NCI-H2107 treated with DMSO at 0.1 percent for 48 hours (cell line): ENCODE measurements at regions not wholly inside any gene's neighbourhood (a gene's known extent, or its start where the extent isn't known, plus 50 kb on each side); places are given as distances from the start of the nearest gene placed in this dataset.
"Not testable (repeated sequence)": the region's sequence is repeated elsewhere in the genome, so short reads cannot be mapped to it uniquely, and the experiment has no call there.

Source experiments
- DNase-seq: peaks from one replicate; lab custom pipeline; 2025; ENCODE audit not compliant: unreplicated experiment; lab: John Stamatoyannopoulos, UW

- DNase-seq, result no peak
Observed at GRCh38 chr7:15836651-15837050, 150.2 kb upstream of the MEOX2 start.

- DNase-seq, result no peak
Observed at GRCh38 chr7:15836041-15836440, 149.6 kb upstream of the MEOX2 start.

- no peak for DNase-seq
Observed at GRCh38 chr7:15834446-15834845, 148.0 kb upstream of the MEOX2 start.

GRCh38 chr7:15832996-15833395 lies 146.5 kb upstream of the MEOX2 start:
- DNase-seq, result no peak

- no peak for DNase-seq
Observed at GRCh38 chr7:15831606-15832005, 145.1 kb upstream of the MEOX2 start.

- no peak for DNase-seq
Observed at GRCh38 chr7:15829691-15830090, 143.2 kb upstream of the MEOX2 start.

- DNase-seq, result no peak
Observed at GRCh38 chr7:15828881-15829280, 142.4 kb upstream of the MEOX2 start.

- no peak for DNase-seq
Observed at GRCh38 chr7:15821484-15822427, 135.3 kb upstream of the MEOX2 start.

- no peak for DNase-seq
Observed at GRCh38 chr7:15820319-15820718, 133.8 kb upstream of the MEOX2 start.

- DNase-seq, result no peak
Observed at GRCh38 chr7:15816835-15817426, 130.4 kb upstream of the MEOX2 start.

GRCh38 chr7:15813448-15813847 lies 127.0 kb upstream of the MEOX2 start:
- DNase-seq, result no peak

GRCh38 chr7:15810383-15810782 lies 123.9 kb upstream of the MEOX2 start:
- not testable (repeated sequence) for DNase-seq

- not testable (repeated sequence) for DNase-seq
Observed at GRCh38 chr7:15809936-15810335, 123.5 kb upstream of the MEOX2 start.

- DNase-seq, result no peak
Observed at GRCh38 chr7:15805891-15806290, 119.4 kb upstream of the MEOX2 start.

GRCh38 chr7:15802425-15802824 lies 115.9 kb upstream of the MEOX2 start:
- DNase-seq, result no peak

GRCh38 chr7:15801551-15801950 lies 115.1 kb upstream of the MEOX2 start:
- DNase-seq, result peak; percentile 45

- DNase-seq, result no peak
Observed at GRCh38 chr7:15801041-15801440, 114.6 kb upstream of the MEOX2 start.

- no peak for DNase-seq
Observed at GRCh38 chr7:15798081-15798480, 111.6 kb upstream of the MEOX2 start.

- no peak for DNase-seq
Observed at GRCh38 chr7:15795393-15795792, 108.9 kb upstream of the MEOX2 start.

- DNase-seq, result no peak
Observed at GRCh38 chr7:15794801-15795200, 108.3 kb upstream of the MEOX2 start.

- DNase-seq, result no peak
Observed at GRCh38 chr7:15784694-15785030, 98.2 kb upstream of the MEOX2 start.

- DNase-seq, result no peak
Observed at GRCh38 chr7:15783987-15784693, 97.7 kb upstream of the MEOX2 start.
